CD4-positive, alpha-beta T cell treated with Interleukin-12 subunit alpha and Interleukin-12 subunit beta, for 1 hour (primary cell): ENCODE measurements at regions not wholly inside any gene's neighbourhood (a gene's known extent, or its start where the extent isn't known, plus 50 kb on each side); places are given as distances from the start of the nearest gene placed in this dataset.
"Not testable (repeated sequence)": the region's sequence is repeated elsewhere in the genome, so short reads cannot be mapped to it uniquely, and the experiment has no call there.

Source experiments
- DNase-seq: peaks from one replicate; pipeline ENCODE4 v3.0.0-alpha.2; 2020

- DNase-seq: no peak
Measured at GRCh38 chr14:39716987-39717570, 284.8 kb upstream of the FBXO33 start.

GRCh38 chr14:39712293-39712999, 280.2 kb upstream of the FBXO33 start:
- DNase-seq: no peak

GRCh38 chr14:39704594-39704993, 272.4 kb upstream of the FBXO33 start:
- DNase-seq: no peak

GRCh38 chr14:39694341-39694740, 262.1 kb upstream of the FBXO33 start:
- no peak for DNase-seq

- DNase-seq: no peak
Measured at GRCh38 chr14:39683691-39684260, 251.5 kb upstream of the FBXO33 start.

GRCh38 chr14:39682582-39682981, 250.3 kb upstream of the FBXO33 start:
- no peak for DNase-seq

GRCh38 chr14:39681782-39682399, 249.7 kb upstream of the FBXO33 start:
- DNase-seq: no peak

GRCh38 chr14:39680777-39681176, 248.5 kb upstream of the FBXO33 start:
- DNase-seq: no peak

- no peak for DNase-seq
Measured at GRCh38 chr14:39673734-39674133, 241.5 kb upstream of the FBXO33 start.

GRCh38 chr14:39673270-39673711, 241.1 kb upstream of the FBXO33 start:
- DNase-seq: no peak

GRCh38 chr14:39668449-39668848, 236.2 kb upstream of the FBXO33 start:
- DNase-seq: no peak

GRCh38 chr14:39666386-39666785, 234.2 kb upstream of the FBXO33 start:
- no peak for DNase-seq

- no peak for DNase-seq
Measured at GRCh38 chr14:39665075-39665475, 232.8 kb upstream of the FBXO33 start.

GRCh38 chr14:39664646-39665045, 232.4 kb upstream of the FBXO33 start:
- no peak for DNase-seq

- peak; percentile 16 for DNase-seq
Measured at GRCh38 chr14:39641224-39641623, 209.0 kb upstream of the FBXO33 start.

- DNase-seq: not testable (repeated sequence)
Measured at GRCh38 chr14:39639009-39639408, 206.8 kb upstream of the FBXO33 start.

GRCh38 chr14:39628087-39628486, 195.9 kb upstream of the FBXO33 start:
- peak; percentile 12 for DNase-seq

GRCh38 chr14:39626589-39627576, 194.7 kb upstream of the FBXO33 start:
- DNase-seq: no peak

- no peak for DNase-seq
Measured at GRCh38 chr14:39621678-39622077, 189.4 kb upstream of the FBXO33 start.

- DNase-seq: peak; percentile 8
Measured at GRCh38 chr14:39621223-39621622, 189.0 kb upstream of the FBXO33 start.

- no peak for DNase-seq
Measured at GRCh38 chr14:39617537-39617936, 185.3 kb upstream of the FBXO33 start.

GRCh38 chr14:39615352-39615751, 183.1 kb upstream of the FBXO33 start:
- no peak for DNase-seq
